PC-3 (cell line): ENCODE measurements at regions not wholly inside any gene's neighbourhood (a gene's known extent, or its start where the extent isn't known, plus 50 kb on each side); places are given as distances from the start of the nearest gene placed in this dataset.

Source experiments
- EZH2 ChIP-seq: fragments of 300-600 bp; sonication (generic); IDR thresholded peaks from one replicate; pipeline ENCODE4 v1.6.1; 2017; ENCODE audit warnings: antibody characterized with exemption, mild to moderate bottlenecking, low read length; ENCODE audit not compliant: unreplicated experiment
- TF ChIP-seq, protein P1 (sequence below): fragments of 300-600 bp; sonication (generic); conservative IDR thresholded peaks from 2 replicates; pipeline ENCODE4 v1.5.1; 2017; ENCODE audit warnings: antibody characterized with exemption, low read depth, mild to moderate bottlenecking, low read length

DNA sequence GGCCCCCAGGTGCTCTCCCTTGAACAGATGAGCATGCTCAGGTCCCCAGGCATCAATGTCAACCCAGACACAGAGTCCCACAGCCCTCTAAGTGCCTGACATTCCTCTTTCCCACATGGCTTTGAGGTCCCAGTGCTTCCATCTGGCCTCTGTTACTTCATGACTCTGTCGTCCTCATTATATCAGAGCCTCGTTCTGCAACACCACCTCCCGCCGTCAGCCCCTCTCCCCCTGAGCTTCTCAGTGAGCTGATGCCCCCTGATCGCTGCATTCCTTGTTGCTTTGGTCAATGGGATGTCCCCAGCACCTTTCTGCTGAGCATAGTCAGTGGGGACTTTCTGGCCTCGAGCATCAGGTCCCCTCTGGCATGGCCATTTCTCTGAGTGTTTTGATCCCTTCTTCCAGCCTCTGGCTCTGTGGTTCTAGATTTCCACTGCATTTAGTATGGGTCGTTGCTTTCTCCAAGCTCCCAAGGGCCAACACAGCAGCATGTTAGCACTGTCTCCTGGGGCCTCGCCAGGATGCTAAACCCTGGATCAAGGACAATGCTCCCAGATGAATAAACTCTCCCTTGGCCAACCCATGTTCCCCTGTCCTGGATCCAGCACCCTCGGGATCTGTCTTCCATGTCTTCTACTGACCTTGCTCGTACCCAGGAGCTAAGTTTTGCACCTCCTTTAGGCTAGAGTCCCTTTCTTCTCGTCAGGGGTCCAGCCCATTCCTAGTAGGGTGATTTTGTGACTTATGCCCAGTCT, 143.2 kb upstream of the TWIST2 start:
- TF ChIP-seq, protein P1, sequence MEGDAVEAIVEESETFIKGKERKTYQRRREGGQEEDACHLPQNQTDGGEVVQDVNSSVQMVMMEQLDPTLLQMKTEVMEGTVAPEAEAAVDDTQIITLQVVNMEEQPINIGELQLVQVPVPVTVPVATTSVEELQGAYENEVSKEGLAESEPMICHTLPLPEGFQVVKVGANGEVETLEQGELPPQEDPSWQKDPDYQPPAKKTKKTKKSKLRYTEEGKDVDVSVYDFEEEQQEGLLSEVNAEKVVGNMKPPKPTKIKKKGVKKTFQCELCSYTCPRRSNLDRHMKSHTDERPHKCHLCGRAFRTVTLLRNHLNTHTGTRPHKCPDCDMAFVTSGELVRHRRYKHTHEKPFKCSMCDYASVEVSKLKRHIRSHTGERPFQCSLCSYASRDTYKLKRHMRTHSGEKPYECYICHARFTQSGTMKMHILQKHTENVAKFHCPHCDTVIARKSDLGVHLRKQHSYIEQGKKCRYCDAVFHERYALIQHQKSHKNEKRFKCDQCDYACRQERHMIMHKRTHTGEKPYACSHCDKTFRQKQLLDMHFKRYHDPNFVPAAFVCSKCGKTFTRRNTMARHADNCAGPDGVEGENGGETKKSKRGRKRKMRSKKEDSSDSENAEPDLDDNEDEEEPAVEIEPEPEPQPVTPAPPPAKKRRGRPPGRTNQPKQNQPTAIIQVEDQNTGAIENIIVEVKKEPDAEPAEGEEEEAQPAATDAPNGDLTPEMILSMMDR, result no peak
- no peak for TF ChIP-seq EZH2
